ENCODE measurements at regions not wholly inside any gene's neighbourhood (a gene's known extent, or its start where the extent isn't known, plus 50 kb on each side); places are given as distances from the start of the nearest gene placed in this dataset.

- TF ChIP-seq POLR2A (IDR thresholded peaks at IDR 0.05) = no peak
- TF ChIP-seq, protein P1, sequence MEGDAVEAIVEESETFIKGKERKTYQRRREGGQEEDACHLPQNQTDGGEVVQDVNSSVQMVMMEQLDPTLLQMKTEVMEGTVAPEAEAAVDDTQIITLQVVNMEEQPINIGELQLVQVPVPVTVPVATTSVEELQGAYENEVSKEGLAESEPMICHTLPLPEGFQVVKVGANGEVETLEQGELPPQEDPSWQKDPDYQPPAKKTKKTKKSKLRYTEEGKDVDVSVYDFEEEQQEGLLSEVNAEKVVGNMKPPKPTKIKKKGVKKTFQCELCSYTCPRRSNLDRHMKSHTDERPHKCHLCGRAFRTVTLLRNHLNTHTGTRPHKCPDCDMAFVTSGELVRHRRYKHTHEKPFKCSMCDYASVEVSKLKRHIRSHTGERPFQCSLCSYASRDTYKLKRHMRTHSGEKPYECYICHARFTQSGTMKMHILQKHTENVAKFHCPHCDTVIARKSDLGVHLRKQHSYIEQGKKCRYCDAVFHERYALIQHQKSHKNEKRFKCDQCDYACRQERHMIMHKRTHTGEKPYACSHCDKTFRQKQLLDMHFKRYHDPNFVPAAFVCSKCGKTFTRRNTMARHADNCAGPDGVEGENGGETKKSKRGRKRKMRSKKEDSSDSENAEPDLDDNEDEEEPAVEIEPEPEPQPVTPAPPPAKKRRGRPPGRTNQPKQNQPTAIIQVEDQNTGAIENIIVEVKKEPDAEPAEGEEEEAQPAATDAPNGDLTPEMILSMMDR (IDR thresholded peaks at IDR 0.05) = no peak
These were observed 741.3 kb downstream of the RNF144A start for GRCh38 chr2:7658486-7658885.
